ENCODE measurements at regions not wholly inside any gene's neighbourhood (a gene's known extent, or its start where the extent isn't known, plus 50 kb on each side); places are given as distances from the start of the nearest gene placed in this dataset.

GRCh38 chr13:104522235-104523072, 1456.2 kb upstream of the SLC10A2 start:
- no peak for TF ChIP-seq CTCF (IDR thresholded peaks at IDR 0.05)
- TF ChIP-seq POLR2A (IDR thresholded peaks at IDR 0.05): no peak
